ENCODE measurements at regions not wholly inside any gene's neighbourhood (a gene's known extent, or its start where the extent isn't known, plus 50 kb on each side); places are given as distances from the start of the nearest gene placed in this dataset.
"Not testable (repeated sequence)": the region's sequence is repeated elsewhere in the genome, so short reads cannot be mapped to it uniquely, and the experiment has no call there.

GRCh38 chr11:90635151-90635550 lies 412.3 kb upstream of the CHORDC1 start:
- Histone ChIP-seq H3K9ac (ENCODE audit: low read length in 2 of 2) (no peak overlapping the region), H3K27me3 (ENCODE audit: control insufficient read depth in 1 of 2, insufficient read depth in 2 of 2, low read length in 2 of 2) (no peaks in the 10 kb centered on the region), H3K9me3 (ENCODE audit: control insufficient read depth in 2 of 2, low read length in 2 of 2) (no peaks in the 10 kb centered on the region), H3K27ac (ENCODE audit: low read length) (no peak overlapping the region), H3K36me3 (ENCODE audit: control insufficient read depth in 2 of 2, insufficient read depth in 2 of 2, low read length in 2 of 2) (no peaks in the 10 kb centered on the region), H3K4me1 (ENCODE audit: control insufficient read depth, insufficient read depth, low read length) (no peaks in the 10 kb centered on the region), H3K4me3 (ENCODE audit: low read length in 2 of 2) (no peak overlapping the region)

- Histone ChIP-seq H3K27me3 (ENCODE audit: control insufficient read depth in 1 of 2, insufficient read depth in 2 of 2, low read length in 2 of 2) (no peaks in the 10 kb centered on the region), H3K9ac (ENCODE audit: low read length in 2 of 2) (no peak overlapping the region), H3K4me1 (ENCODE audit: control insufficient read depth, insufficient read depth, low read length) (no peaks in the 10 kb centered on the region), H3K36me3 (ENCODE audit: control insufficient read depth in 2 of 2, insufficient read depth in 2 of 2, low read length in 2 of 2) (no peaks in the 10 kb centered on the region), H3K9me3 (ENCODE audit: control insufficient read depth in 2 of 2, low read length in 2 of 2) (no peaks in the 10 kb centered on the region), H3K4me3 (ENCODE audit: low read length in 2 of 2) (no peak overlapping the region), H3K27ac (ENCODE audit: low read length) (no peak overlapping the region)
Observed at GRCh38 chr11:90630176-90630575, 407.3 kb upstream of the CHORDC1 start.

GRCh38 chr11:90629229-90629806 lies 406.5 kb upstream of the CHORDC1 start:
- no peaks in the 10 kb centered on the region for H3K4me1 ChIP-seq (ENCODE audit: control insufficient read depth, insufficient read depth, low read length)
- H3K36me3 ChIP-seq (ENCODE audit: control insufficient read depth in 2 of 2, insufficient read depth in 2 of 2, low read length in 2 of 2) = no peaks in the 10 kb centered on the region
- H3K9ac ChIP-seq (ENCODE audit: low read length in 2 of 2) = no peak overlapping the region
- no peaks in the 10 kb centered on the region for H3K27me3 ChIP-seq (ENCODE audit: control insufficient read depth in 1 of 2, insufficient read depth in 2 of 2, low read length in 2 of 2)
- H3K9me3 ChIP-seq (ENCODE audit: control insufficient read depth in 2 of 2, low read length in 2 of 2) = no peaks in the 10 kb centered on the region
- H3K27ac ChIP-seq (ENCODE audit: low read length) = no peak overlapping the region
- no peak overlapping the region for H3K4me3 ChIP-seq (ENCODE audit: low read length in 2 of 2)

- Histone ChIP-seq H3K9ac (ENCODE audit: low read length in 2 of 2) (no peak overlapping the region), H3K9me3 (ENCODE audit: control insufficient read depth in 2 of 2, low read length in 2 of 2) (no peaks in the 10 kb centered on the region)
Observed at GRCh38 chr11:90614318-90614717, 391.5 kb upstream of the CHORDC1 start.

GRCh38 chr11:90613037-90613436 lies 390.2 kb upstream of the CHORDC1 start:
- H3K27me3 ChIP-seq (ENCODE audit: control insufficient read depth in 1 of 2, insufficient read depth in 2 of 2, low read length in 2 of 2); H3K36me3 ChIP-seq (ENCODE audit: control insufficient read depth in 2 of 2, insufficient read depth in 2 of 2, low read length in 2 of 2); H3K4me1 ChIP-seq (ENCODE audit: control insufficient read depth, insufficient read depth, low read length); H3K4me3 ChIP-seq (ENCODE audit: low read length in 2 of 2); H3K27ac ChIP-seq (ENCODE audit: low read length); H3K9ac ChIP-seq (ENCODE audit: low read length in 2 of 2); H3K9me3 ChIP-seq (ENCODE audit: control insufficient read depth in 2 of 2, low read length in 2 of 2): not testable (repeated sequence)

More at GRCh38 chr11:90614318-90614717, 391.5 kb upstream of the CHORDC1 start:
- Histone ChIP-seq H3K27ac (ENCODE audit: low read length) (no peak overlapping the region), H3K27me3 (ENCODE audit: control insufficient read depth in 1 of 2, insufficient read depth in 2 of 2, low read length in 2 of 2) (no peaks in the 10 kb centered on the region), H3K4me3 (ENCODE audit: low read length in 2 of 2) (no peak overlapping the region), H3K36me3 (ENCODE audit: control insufficient read depth in 2 of 2, insufficient read depth in 2 of 2, low read length in 2 of 2) (no peaks in the 10 kb centered on the region), H3K4me1 (ENCODE audit: control insufficient read depth, insufficient read depth, low read length) (no peaks in the 10 kb centered on the region)

- no peaks in the 10 kb centered on the region for H3K9me3 ChIP-seq (ENCODE audit: control insufficient read depth in 2 of 2, low read length in 2 of 2)
- no peaks in the 10 kb centered on the region for H3K4me1 ChIP-seq (ENCODE audit: control insufficient read depth, insufficient read depth, low read length)
- H3K27me3 ChIP-seq (ENCODE audit: control insufficient read depth in 1 of 2, insufficient read depth in 2 of 2, low read length in 2 of 2) = no peaks in the 10 kb centered on the region
- H3K36me3 ChIP-seq (ENCODE audit: control insufficient read depth in 2 of 2, insufficient read depth in 2 of 2, low read length in 2 of 2) = no peaks in the 10 kb centered on the region
- H3K9ac ChIP-seq (ENCODE audit: low read length in 2 of 2) = no peak overlapping the region
- H3K4me3 ChIP-seq (ENCODE audit: low read length in 2 of 2) = no peak overlapping the region
- no peak overlapping the region for H3K27ac ChIP-seq (ENCODE audit: low read length)
Observed at GRCh38 chr11:90606721-90607120, 383.9 kb upstream of the CHORDC1 start.

- no peaks in the 10 kb centered on the region for H3K36me3 ChIP-seq (ENCODE audit: control insufficient read depth in 2 of 2, insufficient read depth in 2 of 2, low read length in 2 of 2)
- H3K27ac ChIP-seq (ENCODE audit: low read length) = no peak overlapping the region
- no peaks in the 10 kb centered on the region for H3K27me3 ChIP-seq (ENCODE audit: control insufficient read depth in 1 of 2, insufficient read depth in 2 of 2, low read length in 2 of 2)
- no peak overlapping the region for H3K4me3 ChIP-seq (ENCODE audit: low read length in 2 of 2)
- H3K4me1 ChIP-seq (ENCODE audit: control insufficient read depth, insufficient read depth, low read length) = no peaks in the 10 kb centered on the region
- H3K9ac ChIP-seq (ENCODE audit: low read length in 2 of 2) = no peak overlapping the region
- no peaks in the 10 kb centered on the region for H3K9me3 ChIP-seq (ENCODE audit: control insufficient read depth in 2 of 2, low read length in 2 of 2)
Observed at GRCh38 chr11:90601261-90601660, 378.4 kb upstream of the CHORDC1 start.

- H3K9ac ChIP-seq (ENCODE audit: low read length in 2 of 2) = no peak overlapping the region
- no peaks in the 10 kb centered on the region for H3K36me3 ChIP-seq (ENCODE audit: control insufficient read depth in 2 of 2, insufficient read depth in 2 of 2, low read length in 2 of 2)
- no peaks in the 10 kb centered on the region for H3K4me1 ChIP-seq (ENCODE audit: control insufficient read depth, insufficient read depth, low read length)
- no peak overlapping the region for H3K27ac ChIP-seq (ENCODE audit: low read length)
- H3K4me3 ChIP-seq (ENCODE audit: low read length in 2 of 2) = no peak overlapping the region
- H3K9me3 ChIP-seq (ENCODE audit: control insufficient read depth in 2 of 2, low read length in 2 of 2) = no peaks in the 10 kb centered on the region
- H3K27me3 ChIP-seq (ENCODE audit: control insufficient read depth in 1 of 2, insufficient read depth in 2 of 2, low read length in 2 of 2) = no peaks in the 10 kb centered on the region
Observed at GRCh38 chr11:90594658-90595057, 371.8 kb upstream of the CHORDC1 start.

GRCh38 chr11:90593099-90593498 lies 370.2 kb upstream of the CHORDC1 start:
- Histone ChIP-seq H3K9ac (ENCODE audit: low read length in 2 of 2) (no peak overlapping the region), H3K9me3 (ENCODE audit: control insufficient read depth in 2 of 2, low read length in 2 of 2) (no peaks in the 10 kb centered on the region), H3K4me1 (ENCODE audit: control insufficient read depth, insufficient read depth, low read length) (no peaks in the 10 kb centered on the region), H3K27ac (ENCODE audit: low read length) (no peak overlapping the region), H3K27me3 (ENCODE audit: control insufficient read depth in 1 of 2, insufficient read depth in 2 of 2, low read length in 2 of 2) (no peaks in the 10 kb centered on the region), H3K4me3 (ENCODE audit: low read length in 2 of 2) (no peak overlapping the region), H3K36me3 (ENCODE audit: control insufficient read depth in 2 of 2, insufficient read depth in 2 of 2, low read length in 2 of 2) (no peaks in the 10 kb centered on the region)

- Histone ChIP-seq H3K27ac (ENCODE audit: low read length) (no peak overlapping the region), H3K27me3 (ENCODE audit: control insufficient read depth in 1 of 2, insufficient read depth in 2 of 2, low read length in 2 of 2) (no peaks in the 10 kb centered on the region), H3K9ac (ENCODE audit: low read length in 2 of 2) (no peak overlapping the region), H3K4me3 (ENCODE audit: low read length in 2 of 2) (no peak overlapping the region), H3K9me3 (ENCODE audit: control insufficient read depth in 2 of 2, low read length in 2 of 2) (no peaks in the 10 kb centered on the region), H3K36me3 (ENCODE audit: control insufficient read depth in 2 of 2, insufficient read depth in 2 of 2, low read length in 2 of 2) (no peaks in the 10 kb centered on the region), H3K4me1 (ENCODE audit: control insufficient read depth, insufficient read depth, low read length) (no peaks in the 10 kb centered on the region)
Observed at GRCh38 chr11:90590286-90590685, 367.4 kb upstream of the CHORDC1 start.

GRCh38 chr11:90589735-90590134 lies 366.9 kb upstream of the CHORDC1 start:
- H3K4me1 ChIP-seq (ENCODE audit: control insufficient read depth, insufficient read depth, low read length) = no peaks in the 10 kb centered on the region
- no peaks in the 10 kb centered on the region for H3K9me3 ChIP-seq (ENCODE audit: control insufficient read depth in 2 of 2, low read length in 2 of 2)
- no peaks in the 10 kb centered on the region for H3K27me3 ChIP-seq (ENCODE audit: control insufficient read depth in 1 of 2, insufficient read depth in 2 of 2, low read length in 2 of 2)
- H3K36me3 ChIP-seq (ENCODE audit: control insufficient read depth in 2 of 2, insufficient read depth in 2 of 2, low read length in 2 of 2) = no peaks in the 10 kb centered on the region
- H3K9ac ChIP-seq (ENCODE audit: low read length in 2 of 2) = no peak overlapping the region
- no peak overlapping the region for H3K27ac ChIP-seq (ENCODE audit: low read length)
- no peak overlapping the region for H3K4me3 ChIP-seq (ENCODE audit: low read length in 2 of 2)

All from stomach smooth muscle (tissue), 2 donors.